ENCODE measurements at regions not wholly inside any gene's neighbourhood (a gene's known extent, or its start where the extent isn't known, plus 50 kb on each side); places are given as distances from the start of the nearest gene placed in this dataset.

- WGBS (ENCODE audit: extremely low coverage, insufficient coverage, insufficient read length) = no CpG with 5 or more reads among the region's 8 CpGs
- no peak overlapping the region for H2AFZ ChIP-seq (ENCODE audit: insufficient read depth, low read length, poor library complexity)
- no peak overlapping the region for H2BK12ac ChIP-seq (ENCODE audit: low read length)
- H3K36me3 ChIP-seq (ENCODE audit: control insufficient read depth in 1 of 2, insufficient read depth in 2 of 2, low read length in 2 of 2) = no peaks in the 10 kb centered on the region
- H3K4me3 ChIP-seq (ENCODE audit: low read depth, low read length) = no peak overlapping the region
- no peak overlapping the region for H3K23ac ChIP-seq (ENCODE audit: low read length)
- H4K12ac ChIP-seq (ENCODE audit: low read depth, low read length) = no peak overlapping the region
- H3K4me1 ChIP-seq (ENCODE audit: control insufficient read depth in 1 of 2, insufficient read depth in 2 of 2, low read length in 2 of 2) = no peaks in the 10 kb centered on the region
- no peaks in the 10 kb centered on the region for H3K79me1 ChIP-seq (ENCODE audit: low read length)
- no peak overlapping the region for H2BK120ac ChIP-seq (ENCODE audit: insufficient read depth, low read length, poor library complexity)
- peak in 1 of 2 donors; percentile 80 for DNase-seq
- H3K14ac ChIP-seq (ENCODE audit: low read length) = no peak overlapping the region
- H3K9me3 ChIP-seq (ENCODE audit: insufficient read depth, low read depth, low read length) = no peaks in the 10 kb centered on the region
- no peak overlapping the region for H4K91ac ChIP-seq (ENCODE audit: low read depth, low read length)
- no peaks in the 10 kb centered on the region for H3K27me3 ChIP-seq (ENCODE audit: insufficient read depth, low read length)
- H3K18ac ChIP-seq (ENCODE audit: low read length) = no peak overlapping the region
- no peaks in the 10 kb centered on the region for H3K79me2 ChIP-seq (ENCODE audit: control insufficient read depth, insufficient read depth, low read length, poor library complexity)
- no peak overlapping the region for H2BK5ac ChIP-seq (ENCODE audit: low read depth, low read length, poor library complexity)
- no peak overlapping the region for H4K8ac ChIP-seq (ENCODE audit: low read depth, low read length)
- H2AK5ac ChIP-seq (ENCODE audit: low read length) = no peak overlapping the region
- H3K4ac ChIP-seq (ENCODE audit: low read depth, low read length) = no peak overlapping the region
- no peak overlapping the region for H3K27ac ChIP-seq (ENCODE audit: low read depth, low read length)
- no peak overlapping the region for H3K4me2 ChIP-seq (ENCODE audit: low read length)
- H3K9ac ChIP-seq (ENCODE audit: low read length) = peak overlapping the region; percentile 27
Measured at GRCh38 chr21:14303731-14304488, 79.0 kb downstream of the HSPA13 start.

GRCh38 chr21:14300074-14300473 is 82.9 kb downstream of the HSPA13 start:
- WGBS (ENCODE audit: extremely low coverage, insufficient coverage, insufficient read length) = no CpG with 5 or more reads among the region's 1 CpG
- H3K4me2 ChIP-seq (ENCODE audit: low read length) = no peak overlapping the region
- H2AK5ac ChIP-seq (ENCODE audit: low read length) = no peak overlapping the region
- H3K4me3 ChIP-seq (ENCODE audit: low read depth, low read length) = no peak overlapping the region
- no peaks in the 10 kb centered on the region for H3K36me3 ChIP-seq (ENCODE audit: control insufficient read depth in 1 of 2, insufficient read depth in 2 of 2, low read length in 2 of 2)
- H2BK12ac ChIP-seq (ENCODE audit: low read length) = no peak overlapping the region
- no peak overlapping the region for H2BK5ac ChIP-seq (ENCODE audit: low read depth, low read length, poor library complexity)
- H3K79me2 ChIP-seq (ENCODE audit: control insufficient read depth, insufficient read depth, low read length, poor library complexity) = no peaks in the 10 kb centered on the region
- no peak overlapping the region for H4K12ac ChIP-seq (ENCODE audit: low read depth, low read length)
- H3K4me1 ChIP-seq (ENCODE audit: control insufficient read depth in 1 of 2, insufficient read depth in 2 of 2, low read length in 2 of 2) = no peaks in the 10 kb centered on the region
- H3K18ac ChIP-seq (ENCODE audit: low read length) = no peak overlapping the region
- H4K8ac ChIP-seq (ENCODE audit: low read depth, low read length) = no peak overlapping the region
- no peak for DNase-seq
- no peak overlapping the region for H3K27ac ChIP-seq (ENCODE audit: low read depth, low read length)
- H3K4ac ChIP-seq (ENCODE audit: low read depth, low read length) = no peak overlapping the region
- no peak overlapping the region for H2AFZ ChIP-seq (ENCODE audit: insufficient read depth, low read length, poor library complexity)
- H3K23ac ChIP-seq (ENCODE audit: low read length) = no peak overlapping the region
- H3K27me3 ChIP-seq (ENCODE audit: insufficient read depth, low read length) = no peaks in the 10 kb centered on the region
- no peak overlapping the region for H2BK120ac ChIP-seq (ENCODE audit: insufficient read depth, low read length, poor library complexity)
- no peaks in the 10 kb centered on the region for H3K79me1 ChIP-seq (ENCODE audit: low read length)
- no peaks in the 10 kb centered on the region for H3K9me3 ChIP-seq (ENCODE audit: insufficient read depth, low read depth, low read length)
- no peak overlapping the region for H3K9ac ChIP-seq (ENCODE audit: low read length)
- H3K14ac ChIP-seq (ENCODE audit: low read length) = no peak overlapping the region
- no peak overlapping the region for H4K91ac ChIP-seq (ENCODE audit: low read depth, low read length)

GRCh38 chr21:14290576-14290975 is 74.6 kb downstream of the RBM11 start:
- Histone ChIP-seq H3K4me2 (ENCODE audit: low read length) (no peak overlapping the region), H3K4ac (ENCODE audit: low read depth, low read length) (no peak overlapping the region), H3K18ac (ENCODE audit: low read length) (no peak overlapping the region), H3K14ac (ENCODE audit: low read length) (no peak overlapping the region), H3K36me3 (ENCODE audit: control insufficient read depth in 1 of 2, insufficient read depth in 2 of 2, low read length in 2 of 2) (no peaks in the 10 kb centered on the region), H2BK12ac (ENCODE audit: low read length) (no peak overlapping the region), H3K79me1 (ENCODE audit: low read length) (no peaks in the 10 kb centered on the region), H3K9ac (ENCODE audit: low read length) (no peak overlapping the region), H2BK5ac (ENCODE audit: low read depth, low read length, poor library complexity) (no peak overlapping the region), H4K8ac (ENCODE audit: low read depth, low read length) (no peak overlapping the region), H4K91ac (ENCODE audit: low read depth, low read length) (no peak overlapping the region), H3K27ac (ENCODE audit: low read depth, low read length) (no peak overlapping the region), H2BK120ac (ENCODE audit: insufficient read depth, low read length, poor library complexity) (no peak overlapping the region), H4K12ac (ENCODE audit: low read depth, low read length) (no peak overlapping the region), H3K79me2 (ENCODE audit: control insufficient read depth, insufficient read depth, low read length, poor library complexity) (no peaks in the 10 kb centered on the region), H3K27me3 (ENCODE audit: insufficient read depth, low read length) (no peaks in the 10 kb centered on the region), H2AK5ac (ENCODE audit: low read length) (no peak overlapping the region), H3K4me3 (ENCODE audit: low read depth, low read length) (no peak overlapping the region), H2AFZ (ENCODE audit: insufficient read depth, low read length, poor library complexity) (no peak overlapping the region), H3K9me3 (ENCODE audit: insufficient read depth, low read depth, low read length) (no peaks in the 10 kb centered on the region), H3K4me1 (ENCODE audit: control insufficient read depth in 1 of 2, insufficient read depth in 2 of 2, low read length in 2 of 2) (no peaks in the 10 kb centered on the region), H3K23ac (ENCODE audit: low read length) (no peak overlapping the region)
- no CpG with 5 or more reads among the region's 4 CpGs for whole genome bisulfite sequencing (ENCODE audit: extremely low coverage, insufficient coverage, insufficient read length)
- DNase-seq = no peak

GRCh38 chr21:14288922-14289321 is 73.0 kb downstream of the RBM11 start:
- Histone ChIP-seq H3K79me1 (ENCODE audit: low read length) (no peaks in the 10 kb centered on the region), H4K12ac (ENCODE audit: low read depth, low read length) (no peak overlapping the region), H3K4ac (ENCODE audit: low read depth, low read length) (no peak overlapping the region), H4K91ac (ENCODE audit: low read depth, low read length) (no peak overlapping the region), H2BK120ac (ENCODE audit: insufficient read depth, low read length, poor library complexity) (no peak overlapping the region), H2BK12ac (ENCODE audit: low read length) (no peak overlapping the region), H3K4me1 (ENCODE audit: control insufficient read depth in 1 of 2, insufficient read depth in 2 of 2, low read length in 2 of 2) (no peaks in the 10 kb centered on the region), H3K9ac (ENCODE audit: low read length) (no peak overlapping the region), H3K27ac (ENCODE audit: low read depth, low read length) (no peak overlapping the region), H2AFZ (ENCODE audit: insufficient read depth, low read length, poor library complexity) (no peak overlapping the region), H2AK5ac (ENCODE audit: low read length) (no peak overlapping the region), H3K9me3 (ENCODE audit: insufficient read depth, low read depth, low read length) (no peaks in the 10 kb centered on the region), H3K4me2 (ENCODE audit: low read length) (no peak overlapping the region), H2BK5ac (ENCODE audit: low read depth, low read length, poor library complexity) (no peak overlapping the region), H3K18ac (ENCODE audit: low read length) (no peak overlapping the region), H3K4me3 (ENCODE audit: low read depth, low read length) (no peak overlapping the region), H3K36me3 (ENCODE audit: control insufficient read depth in 1 of 2, insufficient read depth in 2 of 2, low read length in 2 of 2) (no peaks in the 10 kb centered on the region), H3K14ac (ENCODE audit: low read length) (no peak overlapping the region), H4K8ac (ENCODE audit: low read depth, low read length) (no peak overlapping the region), H3K27me3 (ENCODE audit: insufficient read depth, low read length) (no peaks in the 10 kb centered on the region), H3K23ac (ENCODE audit: low read length) (no peak overlapping the region), H3K79me2 (ENCODE audit: control insufficient read depth, insufficient read depth, low read length, poor library complexity) (no peaks in the 10 kb centered on the region)
- no peak for DNase-seq
- WGBS (ENCODE audit: extremely low coverage, insufficient coverage, insufficient read length) = no CpG with 5 or more reads among the region's 3 CpGs

Measured in trophoblast cell (in vitro differentiated cells and primary cell).